ENCODE measurements at regions not wholly inside any gene's neighbourhood (a gene's known extent, or its start where the extent isn't known, plus 50 kb on each side); places are given as distances from the start of the nearest gene placed in this dataset.

GRCh38 chr14:29222006-29222405 lies 455.4 kb downstream of the FOXG1 start:
- Histone ChIP-seq H4K8ac (ENCODE audit: low read depth in 2 of 2, low read length in 2 of 2) (no peak overlapping the region), H2BK5ac (ENCODE audit: low read depth, low read length, poor library complexity, severe bottlenecking) (no peak overlapping the region), H2BK120ac (ENCODE audit: low read depth, low read length) (no peak overlapping the region), H3K9me1 (ENCODE audit: insufficient read depth, low read length) (no peaks in the 10 kb centered on the region), H2BK15ac (ENCODE audit: low read depth, low read length) (no peak overlapping the region), H3K4ac (ENCODE audit: low read depth, low read length) (no peak overlapping the region), H3K4me3 (ENCODE audit: insufficient read depth, low read depth, low read length) (no peak overlapping the region), H2AK5ac (ENCODE audit: low read depth, low read length) (no peak overlapping the region), H3K56ac (ENCODE audit: extremely low read depth, insufficient read depth, low read length) (no peak overlapping the region), H2BK20ac (ENCODE audit: low read depth, low read length) (no peak overlapping the region), H3K79me1 (ENCODE audit: low read depth in 1 of 2, low read length in 2 of 2) (no peaks in the 10 kb centered on the region), H3K9ac (ENCODE audit: low read depth, low read length) (no peak overlapping the region), H3K27me3 (ENCODE audit: control insufficient read depth, insufficient read depth, low read length) (no peaks in the 10 kb centered on the region), H3K18ac (ENCODE audit: low read depth, low read length) (no peak overlapping the region), H4K5ac (ENCODE audit: low read depth, low read length) (no peak overlapping the region), H4K20me1 (ENCODE audit: insufficient read depth, low read length) (no peaks in the 10 kb centered on the region), H3K4me1 (ENCODE audit: control insufficient read depth, insufficient read depth, low read length) (no peaks in the 10 kb centered on the region; the same call in 1 of the 2 replicates), H4K91ac (ENCODE audit: insufficient read depth, low read depth, low read length) (no peak overlapping the region), H3K4me2 (ENCODE audit: low read depth, low read length) (no peak overlapping the region), H2AK9ac (replicated peaks; ENCODE audit: low read depth, low read length, poor library complexity) (no peak overlapping the region), H2AFZ (replicated peaks; ENCODE audit: low read length, poor library complexity) (no peak overlapping the region), H3K14ac (replicated peaks; ENCODE audit: low read depth, low read length) (no peak overlapping the region), H3K27ac (ENCODE audit: insufficient read depth, low read length) (no peak overlapping the region), H3K23ac (ENCODE audit: low read depth, low read length) (no peak overlapping the region), H3K9me3 (ENCODE audit: control insufficient read depth, insufficient read depth, low read length) (no peaks in the 10 kb centered on the region), H3K36me3 (ENCODE audit: control insufficient read depth, insufficient read depth, low read length) (no peaks in the 10 kb centered on the region)
- intact Hi-C loops (cut with micrococcal nuclease) (loop anchor here (1.0 to 10.0 kb wide), 3 partner anchors 206 to 783 kb away; no protein-coding TSS in a partner anchor), in situ Hi-C loops (cut with MboI; ENCODE audit: low sequenced_read_pairs) (loop anchor here (10.0 kb wide), 3 partner anchors 197 to 447 kb away; no protein-coding TSS in a partner anchor), dilution Hi-C loops (cut with HindIII; ENCODE audit: low sequenced_read_pairs, unreplicated experiment) (no loop called here)
- POLR2A ChIA-PET (ENCODE audit: unreplicated experiment), result no interaction called here
- 100% methylated on average over 1 of the region's 1 CpG; no CpG with 5 or more reads in 1 of the 2 experiments for WGBS, 2 experiments (ENCODE audit: extremely low coverage in 2 of 2, insufficient read length in 1 of 2)
- TF ChIP-seq CTCF (conservative IDR thresholded peaks at IDR 0.05; ENCODE audit: low read depth, low read length) (no peak), BHLHE40 (IDR thresholded peaks at IDR 0.05; ENCODE audit: low read depth, low read length) (no peak), MAFK (IDR thresholded peaks at IDR 0.05; ENCODE audit: low read depth, low read length) (no peak), RCOR1 (IDR thresholded peaks at IDR 0.05; ENCODE audit: insufficient replicate concordance, low read length) (no peak), SMC3 (IDR thresholded peaks at IDR 0.05; ENCODE audit: low read depth, low read length) (no peak), RFX5 (IDR thresholded peaks at IDR 0.05; ENCODE audit: low read depth, low read length) (no peak), CHD1 (IDR thresholded peaks at IDR 0.05; ENCODE audit: low read depth, low read length) (no peak), CEBPB (IDR thresholded peaks at IDR 0.05; ENCODE audit: low read depth, low read length) (no peak), FOS (IDR thresholded peaks at IDR 0.05; ENCODE audit: low read depth, low read length) (no peak), USF2 (IDR thresholded peaks at IDR 0.05; ENCODE audit: low read depth, low read length) (no peak), POLR2A (IDR thresholded peaks at IDR 0.05; ENCODE audit: low read depth, low read length) (no peak), MXI1 (IDR thresholded peaks at IDR 0.05; ENCODE audit: borderline replicate concordance, low read depth, low read length) (no peak), ELK1 (IDR thresholded peaks at IDR 0.05; ENCODE audit: borderline replicate concordance, low read depth, low read length) (no peak), MAZ (IDR thresholded peaks at IDR 0.05; ENCODE audit: borderline replicate concordance, low read depth, low read length) (no peak), NFE2L2 (IDR thresholded peaks at IDR 0.05; ENCODE audit: low read depth, low read length) (no peak), RAD21 (IDR thresholded peaks at IDR 0.05; ENCODE audit: low read length) (no peak)
- ATAC-seq (ENCODE audit: low read depth) (no peak), DNase-seq (no peak)
- BruUV-seq (replicated peaks), result no TSS peak
- CTCF ChIA-PET, result interaction anchor here (0.6 to 1.9 kb wide), 4 partner anchors 14 to 211 kb away, joined by 3 to 11 read pairs (median 3); no protein-coding TSS in a partner anchor

Measured in IMR-90 (cell line).